Keratinocyte (primary cell): ENCODE measurements at regions not wholly inside any gene's neighbourhood (a gene's known extent, or its start where the extent isn't known, plus 50 kb on each side); places are given as distances from the start of the nearest gene placed in this dataset.

Source experiments
- DNase-seq: peaks from one replicate; pipeline ENCODE4 v3.0.0-alpha.2; 2011; ENCODE audit warnings: low read depth, missing footprints, low spot score
- FAIRE-seq: peaks from 2 replicates; lab custom pipeline; 2011; peaks lifted over from hg19 to GRCh38; lab: Jason Lieb, UNC
- H2AFZ ChIP-seq: 2 replicates; pipeline ENCODE4 v1.6.0; 2012; ENCODE audit warnings: low read length, control low read depth, inconsistent platforms; ENCODE audit not compliant: control insufficient read depth
- H3K27ac ChIP-seq: 2 replicates; pipeline ENCODE4 v1.5.1; 2011; ENCODE audit warnings: low read length; ENCODE audit not compliant: control insufficient read depth, insufficient read depth
- H3K27me3 ChIP-seq: 3 replicates; pipeline ENCODE4 v1.6.0; 2011; ENCODE audit warnings: low read length; ENCODE audit not compliant: control insufficient read depth, insufficient read depth; ENCODE audit errors: extremely low read depth
- H3K36me3 ChIP-seq, 2 experiments: 2 replicates in 1 of 2; 3 replicates in 1 of 2; pipeline ENCODE4 v1.5.1; 2011; ENCODE audit warnings: low read length in 2 of 2, mild to moderate bottlenecking in 1 of 2; ENCODE audit not compliant: control insufficient read depth in 2 of 2, insufficient read depth in 2 of 2; ENCODE audit errors: extremely low read depth in 1 of 2
- H3K4me1 ChIP-seq: 3 replicates; pipeline ENCODE4 v1.5.1; 2011; ENCODE audit warnings: low read length; ENCODE audit not compliant: control insufficient read depth, insufficient read depth; ENCODE audit errors: extremely low read depth
- H3K4me2 ChIP-seq: 3 replicates; pipeline ENCODE4 v1.6.0; 2011; ENCODE audit warnings: low read depth, low read length; ENCODE audit not compliant: control insufficient read depth, insufficient read depth; ENCODE audit errors: extremely low read depth
- H3K4me3 ChIP-seq, 3 experiments: fragments of 200-600 bp in 1 of 3; sonication (generic) in 1 of 3; 2 replicates in 2 of 3; 3 replicates in 1 of 3; pipeline ENCODE4 v1.5.1; 2011 to 2016; ENCODE audit warnings: low read length in 3 of 3, mild to moderate bottlenecking in 3 of 3, control low read depth in 2 of 3, inconsistent platforms in 1 of 3, low read depth in 1 of 3, mixed read lengths in 1 of 3, mixed run types in 1 of 3, moderate library complexity in 1 of 3; ENCODE audit not compliant: control insufficient read depth in 2 of 3, insufficient read depth in 2 of 3; ENCODE audit errors: extremely low read depth in 1 of 3
- H3K79me2 ChIP-seq: 2 replicates; pipeline ENCODE4 v1.6.0; 2012; ENCODE audit warnings: low read length; ENCODE audit not compliant: control insufficient read depth, insufficient read depth
- H3K9ac ChIP-seq: 3 replicates; pipeline ENCODE4 v1.6.0; 2011; ENCODE audit warnings: low read length; ENCODE audit not compliant: control insufficient read depth, insufficient read depth; ENCODE audit errors: extremely low read depth
- H3K9me1 ChIP-seq: 3 replicates; pipeline ENCODE4 v1.6.0; 2011; ENCODE audit warnings: low read length; ENCODE audit not compliant: control insufficient read depth, insufficient read depth; ENCODE audit errors: extremely low read depth
- H3K9me3 ChIP-seq: 2 replicates; pipeline ENCODE4 v1.5.1; 2012; ENCODE audit warnings: low read depth, low read length; ENCODE audit not compliant: control insufficient read depth
- H4K20me1 ChIP-seq: 3 replicates; pipeline ENCODE4 v1.6.0; 2011; ENCODE audit warnings: low read length; ENCODE audit not compliant: control insufficient read depth, insufficient read depth; ENCODE audit errors: extremely low read depth
- CTCF ChIP-seq, 3 experiments: IDR thresholded peaks in 1 of 3; conservative IDR thresholded peaks in 1 of 3; optimal IDR thresholded peaks in 1 of 3; 2 replicates in 2 of 3; 3 replicates in 1 of 3; pipeline versions ENCODE3 to v1.5.1; 2011; ENCODE audit warnings: low read length in 3 of 3, mild to moderate bottlenecking in 3 of 3, moderate library complexity in 2 of 3, control low read depth in 1 of 3, inconsistent platforms in 1 of 3; ENCODE audit not compliant: insufficient read depth in 2 of 3; ENCODE audit errors: extremely low read depth in 1 of 3
- EZH2 ChIP-seq: IDR thresholded peaks from one replicate; pipeline ENCODE4 v1.6.1; 2012; ENCODE audit warnings: inconsistent platforms, mild to moderate bottlenecking, low read length, moderate library complexity
- dilution Hi-C: fragments of 300-500 bp; cut with MboI; formaldehyde crosslinking; loops from one replicate; pipeline ENCODE4 v1.7.0; 2020; ENCODE audit warnings: low sequenced_read_pairs; ENCODE audit not compliant: extremely low pct_ligation_motif_present

GRCh38 chr11:57883630-57884029 lies 122.0 kb downstream of the CTNND1 start:
- no peak for DNase-seq
- Histone ChIP-seq H3K9me1 (no peaks in the 10 kb centered on the region), H3K36me3 (no peaks in the 10 kb centered on the region), H2AFZ (no peak overlapping the region), H3K9me3 (no peaks in the 10 kb centered on the region), H3K27me3 (no peaks in the 10 kb centered on the region), H3K4me2 (no peak overlapping the region), H4K20me1 (no peaks in the 10 kb centered on the region), H3K4me3 (no peak overlapping the region), H3K27ac (no peak overlapping the region), H3K79me2 (no peaks in the 10 kb centered on the region), H3K4me1 (no peaks in the 10 kb centered on the region), H3K9ac (no peak overlapping the region)
- dilution Hi-C loops, result no loop called here
- no peak for TF ChIP-seq EZH2
- TF ChIP-seq CTCF (optimal IDR thresholded peaks at IDR 0.05 in 1 of 3, IDR thresholded peaks at IDR 0.05 in 1 of 3, conservative IDR thresholded peaks at IDR 0.05 in 1 of 3; ENCODE audit: extremely low read depth in 1 of 3, insufficient read depth in 2 of 3, low read length in 3 of 3), result no peak
- no peak for FAIRE-seq

GRCh38 chr11:57885298-57886050 lies 123.9 kb downstream of the CTNND1 start:
- H3K36me3 ChIP-seq, result no peaks in the 10 kb centered on the region
- peak; percentile 80 for FAIRE-seq
- no peaks in the 10 kb centered on the region for H3K9me3 ChIP-seq
- no peaks in the 10 kb centered on the region for H4K20me1 ChIP-seq
- H3K4me3 ChIP-seq, result no peak overlapping the region
- H3K27me3 ChIP-seq, result no peaks in the 10 kb centered on the region
- dilution Hi-C loops, result no loop called here
- TF ChIP-seq CTCF (optimal IDR thresholded peaks at IDR 0.05 in 1 of 3, IDR thresholded peaks at IDR 0.05 in 1 of 3, conservative IDR thresholded peaks at IDR 0.05 in 1 of 3; ENCODE audit: extremely low read depth in 1 of 3, insufficient read depth in 2 of 3, low read length in 3 of 3), result no peak
- TF ChIP-seq EZH2, result no peak
- no peak overlapping the region for H3K4me2 ChIP-seq
- no peak overlapping the region for H2AFZ ChIP-seq
- H3K79me2 ChIP-seq, result no peaks in the 10 kb centered on the region
- DNase-seq, result no peak
- H3K9ac ChIP-seq, result no peak overlapping the region
- no peaks in the 10 kb centered on the region for H3K9me1 ChIP-seq
- H3K4me1 ChIP-seq, result no peaks in the 10 kb centered on the region
- no peak overlapping the region for H3K27ac ChIP-seq
